HG03064 (cell line): ENCODE measurements at regions not wholly inside any gene's neighbourhood (a gene's known extent, or its start where the extent isn't known, plus 50 kb on each side); places are given as distances from the start of the nearest gene placed in this dataset.
"Not testable (repeated sequence)": the region's sequence is repeated elsewhere in the genome, so short reads cannot be mapped to it uniquely, and the experiment has no call there.

Source experiments
- ATAC-seq: cut with Tn5 transposase; IDR thresholded peaks from one replicate; pipeline ENCODE4 v1.9.1; 2021; ENCODE audit warnings: low read depth; ENCODE audit not compliant: unreplicated experiment

GRCh38 chr11:116390963-116391362, 381.8 kb downstream of the BUD13 start:
- no peak for ATAC-seq

DNA sequence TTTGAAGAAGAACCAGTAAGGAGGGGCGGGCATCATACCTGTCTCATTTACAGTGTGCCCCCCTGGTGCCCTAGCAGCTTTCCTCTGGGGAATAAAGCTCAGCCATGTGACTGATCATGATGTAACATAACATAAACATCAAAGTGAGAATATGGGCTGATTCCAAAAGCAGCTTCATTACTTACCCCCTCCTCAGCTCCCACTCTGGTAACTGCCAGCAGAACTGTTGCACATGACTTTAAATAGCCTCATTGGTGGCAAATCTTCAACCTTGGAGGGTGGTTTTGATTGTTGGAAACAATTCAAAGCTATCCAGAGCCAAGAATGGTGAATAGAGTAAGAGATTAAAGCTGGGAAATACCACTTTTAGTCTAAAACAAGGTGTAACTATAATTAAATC, 384.6 kb downstream of the BUD13 start:
- no peak for ATAC-seq

- no peak for ATAC-seq
Observed at GRCh38 chr11:116387641-116388040, 385.1 kb downstream of the BUD13 start.

GRCh38 chr11:116386118-116386699, 386.6 kb downstream of the BUD13 start:
- no peak for ATAC-seq

DNA sequence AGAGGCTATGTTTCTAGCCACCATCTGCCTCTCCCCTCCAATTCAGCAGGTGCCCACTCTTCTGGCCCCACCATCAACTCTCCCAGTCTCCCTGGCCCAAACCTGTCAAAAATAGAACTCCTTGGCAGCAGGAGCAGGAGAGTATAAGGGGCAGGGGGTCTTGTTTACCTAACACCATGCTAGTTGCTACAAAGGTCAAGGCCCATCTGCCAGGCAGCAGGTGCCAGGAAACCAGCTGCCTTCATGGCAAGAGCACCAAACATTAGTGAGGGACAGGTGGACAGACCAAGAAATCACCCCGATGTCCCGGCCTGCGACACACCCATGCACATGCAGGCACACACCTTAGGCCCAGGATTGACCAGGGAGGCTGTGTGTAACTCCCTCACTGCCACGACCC, 387.9 kb downstream of the BUD13 start:
- no peak for ATAC-seq

DNA sequence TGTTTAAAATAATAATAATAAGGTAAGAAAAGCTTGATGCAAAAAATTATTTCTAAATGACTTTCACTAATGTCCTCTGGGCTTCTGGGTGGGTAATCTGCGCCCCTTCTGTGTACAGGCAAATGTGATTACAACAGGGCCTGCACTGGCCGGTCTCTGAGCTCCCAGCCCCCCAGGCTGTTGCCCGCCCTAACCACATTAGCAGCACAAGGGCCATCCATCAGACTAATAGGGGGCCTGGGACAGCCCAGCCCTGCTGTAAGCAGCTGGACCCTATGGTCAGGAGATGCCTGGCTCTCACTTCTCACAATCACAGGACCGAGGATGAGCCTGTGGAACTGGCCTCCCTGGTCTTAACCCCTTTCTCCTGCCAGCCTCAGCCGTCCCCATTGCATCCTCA, 388.4 kb downstream of the BUD13 start:
- ATAC-seq, result no peak

GRCh38 chr11:116379185-116379828, 393.5 kb downstream of the BUD13 start:
- no peak for ATAC-seq

GRCh38 chr11:116376547-116376946, 396.2 kb downstream of the BUD13 start:
- ATAC-seq, result no peak

- no peak for ATAC-seq
Observed at GRCh38 chr11:116376054-116376453, 396.7 kb downstream of the BUD13 start.

- ATAC-seq, result no peak
Observed at GRCh38 chr11:116375221-116375620, 397.6 kb downstream of the BUD13 start.

DNA sequence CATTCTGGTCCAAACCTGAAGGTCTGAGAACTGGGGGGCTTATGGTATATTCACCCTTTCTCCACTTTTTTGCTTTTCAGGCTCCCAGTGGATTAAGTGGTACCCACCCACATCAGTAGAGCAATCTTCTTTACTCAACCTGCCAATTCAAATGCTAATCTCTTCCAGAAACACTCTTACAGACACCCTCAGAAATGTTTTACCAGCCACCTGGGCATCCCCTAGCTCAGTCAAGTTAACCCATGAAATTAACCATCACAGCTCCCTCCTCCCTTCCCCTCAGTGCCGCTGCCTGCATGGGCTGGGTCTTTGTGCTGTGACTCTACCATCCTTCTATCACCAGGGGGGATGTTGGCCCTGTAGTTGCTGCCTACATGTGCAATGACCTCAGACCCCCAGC, 398.7 kb downstream of the BUD13 start:
- ATAC-seq, result no peak

GRCh38 chr11:116373104-116373944, 399.5 kb downstream of the BUD13 start:
- no peak for ATAC-seq

DNA sequence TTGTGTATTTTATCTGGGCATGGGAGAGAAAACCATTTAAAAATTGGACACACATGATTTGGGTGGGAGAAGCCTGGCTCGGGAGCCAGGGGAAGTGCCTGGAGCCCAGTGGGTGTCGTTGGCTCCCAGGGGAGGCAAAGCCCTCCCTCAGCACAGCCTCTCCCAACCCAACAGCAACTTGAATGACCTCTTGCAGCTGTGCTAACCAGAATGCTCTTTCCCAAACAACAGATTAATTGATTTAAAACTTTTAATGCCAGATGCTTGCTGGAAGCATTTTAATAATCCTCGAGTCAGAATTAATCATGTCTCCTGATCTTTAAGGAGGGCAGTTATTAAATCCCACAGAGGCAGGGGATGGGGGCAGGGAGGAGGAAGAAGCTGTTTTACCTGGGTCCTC, 401.6 kb downstream of the BUD13 start:
- ATAC-seq, result no peak

GRCh38 chr11:116368784-116369183, 404.0 kb downstream of the BUD13 start:
- no peak for ATAC-seq

DNA sequence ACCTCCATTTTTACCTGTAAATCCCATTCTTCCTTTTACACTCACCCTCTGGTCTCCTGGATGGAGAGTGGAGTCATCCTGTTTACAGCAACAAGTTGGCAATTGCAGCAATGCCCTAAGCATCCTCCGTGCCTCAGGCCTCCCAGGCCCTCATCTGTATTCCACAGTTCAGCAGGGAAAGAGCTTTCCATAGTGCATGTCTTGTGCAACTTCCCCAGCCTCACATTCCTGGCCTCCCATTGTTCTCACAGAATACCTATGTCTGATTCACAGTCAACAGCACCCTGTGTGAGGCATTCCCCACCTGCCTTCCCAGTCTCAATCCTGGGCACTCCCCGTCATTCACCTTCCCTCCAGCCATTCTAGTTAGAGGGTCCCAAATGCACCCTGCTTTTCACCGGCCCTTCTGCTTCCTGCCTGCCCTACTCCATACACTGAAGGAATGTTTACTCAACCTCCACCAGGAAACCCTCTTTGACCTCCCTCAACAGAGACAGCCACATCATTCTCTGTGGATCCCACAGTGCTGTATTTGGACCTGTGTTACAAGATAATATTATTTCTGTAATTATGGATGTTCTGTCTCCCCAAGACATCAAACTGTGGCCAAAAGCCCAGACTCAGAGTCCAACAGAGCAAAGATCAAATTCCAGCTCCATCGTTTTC, 405.7 kb downstream of the BUD13 start:
- no peak for ATAC-seq

GRCh38 chr11:116366451-116366850, 406.3 kb downstream of the BUD13 start:
- no peak for ATAC-seq

GRCh38 chr11:116364925-116365324, 407.9 kb downstream of the BUD13 start:
- ATAC-seq, result not testable (repeated sequence)

DNA sequence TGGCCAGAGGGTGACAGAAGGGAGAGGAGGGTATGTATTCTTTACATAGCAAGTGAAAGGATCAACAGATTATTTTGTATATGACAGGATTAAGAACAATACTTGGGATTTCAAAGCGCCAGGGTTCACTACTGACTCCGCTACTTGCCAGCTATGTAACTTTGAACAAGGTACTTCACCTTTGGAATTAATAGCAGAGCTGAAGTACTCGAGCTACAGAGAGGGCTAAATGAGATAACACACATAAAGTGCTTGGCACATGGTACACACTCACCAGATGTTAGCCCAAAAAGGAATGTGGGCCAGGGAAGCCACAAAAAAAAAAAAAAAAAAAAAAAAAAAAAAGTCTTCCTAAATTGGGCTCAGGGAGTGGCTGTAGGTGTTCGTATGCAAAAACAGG, 408.4 kb downstream of the BUD13 start:
- ATAC-seq, result no peak

GRCh38 chr11:116360221-116360941, 412.4 kb downstream of the BUD13 start:
- no peak for ATAC-seq

GRCh38 chr11:116357784-116358544, 414.8 kb downstream of the BUD13 start:
- no peak for ATAC-seq
